ENCODE measurements at regions not wholly inside any gene's neighbourhood (a gene's known extent, or its start where the extent isn't known, plus 50 kb on each side); places are given as distances from the start of the nearest gene placed in this dataset.

DNA sequence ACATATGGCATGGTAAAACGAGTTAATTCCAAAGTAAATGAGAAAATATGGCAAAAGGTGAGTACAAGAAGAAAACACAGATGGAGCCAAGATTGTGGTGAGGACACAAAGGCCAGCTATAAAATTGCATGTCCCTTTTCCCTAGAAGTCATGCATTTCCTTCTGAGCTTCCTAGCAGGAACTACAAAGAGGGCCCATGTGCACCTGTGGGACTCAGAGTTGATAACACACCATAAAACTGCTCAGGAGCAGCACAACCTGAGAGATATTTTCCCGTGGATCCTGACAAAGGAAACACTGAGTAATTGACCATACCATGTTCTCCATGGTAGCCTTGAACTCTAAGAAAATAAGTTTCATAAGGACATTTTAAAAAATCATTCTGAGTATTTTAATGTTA, 228.3 kb downstream of the DLEU7 start:
- Histone ChIP-seq H3K36me3 (no peaks in the 10 kb centered on the region), H3K27me3 (replicated peaks in 1 of 7) (no peaks in the 10 kb centered on the region), H3K4me1 (peaks cover 0 to 6% (median 0%) of the 10 kb centered on the region in 6 donors), H3K27ac (no peak overlapping the region), H3K9me3 (no peaks in the 10 kb centered on the region), H3K4me3 (no peak overlapping the region)
- TF ChIP-seq, protein P1, sequence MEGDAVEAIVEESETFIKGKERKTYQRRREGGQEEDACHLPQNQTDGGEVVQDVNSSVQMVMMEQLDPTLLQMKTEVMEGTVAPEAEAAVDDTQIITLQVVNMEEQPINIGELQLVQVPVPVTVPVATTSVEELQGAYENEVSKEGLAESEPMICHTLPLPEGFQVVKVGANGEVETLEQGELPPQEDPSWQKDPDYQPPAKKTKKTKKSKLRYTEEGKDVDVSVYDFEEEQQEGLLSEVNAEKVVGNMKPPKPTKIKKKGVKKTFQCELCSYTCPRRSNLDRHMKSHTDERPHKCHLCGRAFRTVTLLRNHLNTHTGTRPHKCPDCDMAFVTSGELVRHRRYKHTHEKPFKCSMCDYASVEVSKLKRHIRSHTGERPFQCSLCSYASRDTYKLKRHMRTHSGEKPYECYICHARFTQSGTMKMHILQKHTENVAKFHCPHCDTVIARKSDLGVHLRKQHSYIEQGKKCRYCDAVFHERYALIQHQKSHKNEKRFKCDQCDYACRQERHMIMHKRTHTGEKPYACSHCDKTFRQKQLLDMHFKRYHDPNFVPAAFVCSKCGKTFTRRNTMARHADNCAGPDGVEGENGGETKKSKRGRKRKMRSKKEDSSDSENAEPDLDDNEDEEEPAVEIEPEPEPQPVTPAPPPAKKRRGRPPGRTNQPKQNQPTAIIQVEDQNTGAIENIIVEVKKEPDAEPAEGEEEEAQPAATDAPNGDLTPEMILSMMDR (IDR thresholded peaks at IDR 0.05 in 8 of 11, conservative IDR thresholded peaks at IDR 0.05 in 3 of 11): no peak
- TF ChIP-seq POLR2AphosphoS5 (IDR thresholded peaks at IDR 0.05): no peak
- TF ChIP-seq POLR2A (IDR thresholded peaks at IDR 0.05): no peak
- intact Hi-C loops (cut with DNase I; ENCODE audit: low total_unique reads): no loop called here
- no peak for DNase-seq
- 56 to 90% (median 75%) methylated on average over 2 of the region's 2 CpGs for WGBS, 5 donors

DNA sequence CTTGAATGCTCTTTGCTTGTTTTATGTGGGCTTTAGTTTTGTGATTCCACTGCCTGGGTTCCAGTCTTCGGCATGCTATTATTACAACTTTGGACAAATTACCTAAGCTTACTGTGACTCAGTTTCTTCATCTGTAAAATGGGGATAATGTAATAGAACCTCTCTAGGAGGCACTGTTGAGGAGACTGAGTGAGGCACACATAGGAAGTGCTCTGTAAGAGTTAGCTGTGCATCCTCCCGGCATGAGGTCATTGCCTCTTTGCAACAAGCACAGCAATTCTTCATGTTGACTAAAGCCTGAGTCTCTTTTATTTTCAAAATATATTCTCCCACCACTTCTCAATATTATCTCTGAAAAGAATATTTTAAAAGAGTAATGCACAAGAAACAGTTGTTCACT, 227.4 kb downstream of the DLEU7 start:
- 88 to 95% (median 90%) methylated on average over 2 of the region's 2 CpGs for WGBS, 5 donors
- no peak for DNase-seq
- H3K4me3 ChIP-seq: no peak overlapping the region
- TF ChIP-seq POLR2AphosphoS5 (IDR thresholded peaks at IDR 0.05) (no peak), POLR2A (IDR thresholded peaks at IDR 0.05) (no peak)
- TF ChIP-seq, protein P1 (IDR thresholded peaks at IDR 0.05 in 8 of 11, conservative IDR thresholded peaks at IDR 0.05 in 3 of 11): no peak
- no peak overlapping the region for H3K27ac ChIP-seq
- peaks cover 0 to 6% (median 0%) of the 10 kb centered on the region in 6 donors for H3K4me1 ChIP-seq
- no peaks in the 10 kb centered on the region for H3K36me3 ChIP-seq
- no peaks in the 10 kb centered on the region for H3K27me3 ChIP-seq (replicated peaks in 1 of 7)
- no peaks in the 10 kb centered on the region for H3K9me3 ChIP-seq
- intact Hi-C loops (cut with DNase I; ENCODE audit: low total_unique reads): no loop called here

DNA sequence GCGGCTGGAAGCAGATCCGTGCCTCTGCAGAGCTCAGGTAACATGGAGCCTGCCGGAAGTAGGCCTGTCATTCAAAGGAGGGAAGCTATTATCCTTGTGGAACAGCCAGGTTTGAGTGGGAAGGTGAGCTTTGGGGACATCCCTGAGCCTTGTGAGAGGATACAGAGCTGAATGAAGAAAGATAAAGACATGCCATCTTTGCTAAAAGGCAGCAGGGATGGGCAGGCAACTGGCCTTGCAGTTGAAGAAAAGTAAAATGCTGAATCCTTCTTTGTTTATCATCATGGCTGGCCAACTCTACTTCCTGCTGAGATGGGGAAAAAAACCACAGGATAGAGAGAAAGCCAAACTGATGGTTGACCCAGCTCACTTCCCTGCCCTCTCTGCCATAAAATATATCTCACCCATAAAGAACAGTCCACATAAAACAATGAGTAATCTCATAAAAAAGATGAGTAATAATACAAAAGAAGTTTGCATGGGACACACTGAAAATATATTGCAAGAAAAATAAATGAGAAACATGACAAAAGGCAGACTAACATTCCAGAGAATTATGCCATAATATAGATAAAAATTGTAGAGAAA, 226.3 kb downstream of the DLEU7 start:
- no peaks in the 10 kb centered on the region for H3K9me3 ChIP-seq
- H3K36me3 ChIP-seq: no peaks in the 10 kb centered on the region
- no peak overlapping the region for H3K4me3 ChIP-seq
- WGBS, 5 donors: 92 to 96% (median 95%) methylated on average over 3 of the region's 3 CpGs
- TF ChIP-seq, protein P1 (IDR thresholded peaks at IDR 0.05 in 8 of 11, conservative IDR thresholded peaks at IDR 0.05 in 3 of 11): no peak
- TF ChIP-seq POLR2A (IDR thresholded peaks at IDR 0.05) (no peak), POLR2AphosphoS5 (IDR thresholded peaks at IDR 0.05) (no peak)
- no peaks in the 10 kb centered on the region for H3K27me3 ChIP-seq (replicated peaks in 1 of 7)
- H3K27ac ChIP-seq: no peak overlapping the region
- intact Hi-C loops (cut with DNase I; ENCODE audit: low total_unique reads): no loop called here
- DNase-seq: no peak
- H3K4me1 ChIP-seq: no peaks in the 10 kb centered on the region

DNA sequence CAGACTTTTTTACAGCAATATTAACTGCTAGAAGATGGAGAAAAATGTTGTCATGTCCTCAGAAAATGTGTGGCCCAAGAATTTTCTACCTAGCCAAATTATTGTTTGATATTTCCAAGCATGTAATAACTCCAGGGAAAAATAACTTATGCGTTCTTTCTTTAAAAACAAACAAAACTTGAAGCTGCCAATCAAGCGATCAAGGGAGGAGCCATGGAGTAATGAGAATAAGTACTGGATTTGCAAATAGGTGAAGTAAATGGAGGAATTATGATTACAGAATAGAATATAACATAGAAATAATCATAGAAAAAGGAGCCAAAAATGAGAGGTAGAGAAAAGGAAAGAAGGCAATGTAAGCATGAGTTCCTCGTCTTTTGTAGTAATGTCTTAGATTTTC, 225.3 kb downstream of the DLEU7 start:
- Histone ChIP-seq H3K9me3 (no peaks in the 10 kb centered on the region), H3K27me3 (replicated peaks in 1 of 7) (no peaks in the 10 kb centered on the region), H3K4me3 (no peak overlapping the region), H3K36me3 (no peaks in the 10 kb centered on the region), H3K4me1 (no peaks in the 10 kb centered on the region), H3K27ac (no peak overlapping the region)
- 92 to 98% (median 96%) methylated on average over 3 of the region's 3 CpGs for WGBS, 5 donors
- DNase-seq: no peak
- TF ChIP-seq POLR2AphosphoS5 (IDR thresholded peaks at IDR 0.05) (no peak), POLR2A (IDR thresholded peaks at IDR 0.05) (no peak)
- TF ChIP-seq, protein P1 (IDR thresholded peaks at IDR 0.05 in 8 of 11, conservative IDR thresholded peaks at IDR 0.05 in 3 of 11): no peak
- intact Hi-C loops (cut with DNase I; ENCODE audit: low total_unique reads): no loop called here
